ENCODE measurements at regions not wholly inside any gene's neighbourhood (a gene's known extent, or its start where the extent isn't known, plus 50 kb on each side); places are given as distances from the start of the nearest gene placed in this dataset.

DNA sequence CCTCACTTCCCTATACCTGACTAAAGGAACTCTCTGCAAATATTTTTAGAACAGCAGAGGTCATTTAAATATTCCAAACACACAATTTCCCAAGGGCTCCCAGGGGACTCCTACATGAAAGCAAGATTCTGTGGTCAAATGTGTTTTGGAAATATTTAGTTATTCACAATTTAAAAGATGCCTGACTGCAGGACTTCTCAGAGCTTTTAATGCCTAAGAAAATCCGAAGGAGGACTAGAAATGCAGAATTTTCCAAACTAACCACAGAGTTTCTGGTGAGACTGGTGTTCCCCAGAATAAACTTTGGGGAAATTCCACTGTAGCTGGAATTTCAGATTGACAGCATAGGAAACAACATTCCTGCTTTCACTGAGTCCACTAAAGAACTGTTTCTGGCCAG lies 84.8 kb upstream of the MAP1LC3B2 start:
- Histone ChIP-seq H3T11ph (ENCODE audit: low read length) (no peak overlapping the region), H4K5ac (ENCODE audit: insufficient read length, low read depth, low read length) (no peak overlapping the region), H3K9ac (ENCODE audit: extremely low read depth, insufficient read length, low read length) (no peak overlapping the region), H3K27ac (ENCODE audit: insufficient read length, low read depth, low read length) (no peak overlapping the region), H4K8ac (replicated peaks; ENCODE audit: insufficient read length, low read depth, low read length) (no peak overlapping the region), H2AFZ (ENCODE audit: low read length) (no peak overlapping the region), H4K91ac (ENCODE audit: insufficient read length, low read depth, low read length) (no peak overlapping the region), H3K18ac (ENCODE audit: insufficient read length, low read depth, low read length) (no peak overlapping the region), H3K27me3 (ENCODE audit: insufficient read depth, low read length) (no peaks in the 10 kb centered on the region), H2BK120ac (ENCODE audit: low read depth, low read length, poor library complexity, severe bottlenecking) (no peak overlapping the region), H3K4me1 (ENCODE audit: insufficient read depth, low read length) (no peaks in the 10 kb centered on the region), H2BK5ac (ENCODE audit: insufficient read length, low read length) (no peak overlapping the region), H4K20me1 (ENCODE audit: control insufficient read depth, insufficient read depth, insufficient read length) (no peaks in the 10 kb centered on the region), H3K14ac (ENCODE audit: insufficient read depth, low read length) (no peak overlapping the region), H3K4ac (ENCODE audit: low read depth, low read length) (no peak overlapping the region), H2BK12ac (ENCODE audit: insufficient read length, low read depth, low read length) (no peak overlapping the region), H3K23ac (ENCODE audit: insufficient read length, low read depth, low read length) (no peak overlapping the region), H3K23me2 (ENCODE audit: insufficient read length, low read depth, low read length, poor library complexity, severe bottlenecking) (no peaks in the 10 kb centered on the region), H3K79me1 (ENCODE audit: insufficient read depth, low read depth, low read length, poor library complexity, severe bottlenecking) (no peaks in the 10 kb centered on the region), H2BK15ac (ENCODE audit: low read depth, low read length) (no peak overlapping the region), H3K79me2 (ENCODE audit: insufficient read depth, low read length) (no peaks in the 10 kb centered on the region), H2BK20ac (ENCODE audit: low read depth, low read length, poor library complexity, severe bottlenecking) (no peak overlapping the region), H3K4me2 (ENCODE audit: insufficient read depth, insufficient read length, low read length) (no peak overlapping the region), H3K9me3 (ENCODE audit: control insufficient read depth, low read depth, low read length) (peaks cover 16% of the 10 kb centered on the region), H3K56ac (ENCODE audit: insufficient read length, low read depth, low read length) (no peak overlapping the region), H2AK5ac (ENCODE audit: insufficient read length, low read length) (no peak overlapping the region)
- no peak for DNase-seq
- Mint-ChIP-seq H3K4me3 (no peak overlapping the region), H3K27me3 (ENCODE audit: low read depth) (peaks cover 3% of the 10 kb centered on the region), H3K9me3 (peaks cover 19 to 23% of the 10 kb centered on the region in 2 experiments; a peak in 4 of 5 replicates), H3K4me1 (no peaks in the 10 kb centered on the region), H3K27ac (no peak overlapping the region), H3K36me3 (ENCODE audit: insufficient read depth in 1 of 3, low read depth in 3 of 3) (peaks cover 7 to 15% (median 10%) of the 10 kb centered on the region in 3 experiments)
- WGBS (ENCODE audit: extremely low coverage, insufficient read length, low lambda C conversion rate), result no CpG with 5 or more reads among the region's 1 CpG
- TF ChIP-seq, protein P1, sequence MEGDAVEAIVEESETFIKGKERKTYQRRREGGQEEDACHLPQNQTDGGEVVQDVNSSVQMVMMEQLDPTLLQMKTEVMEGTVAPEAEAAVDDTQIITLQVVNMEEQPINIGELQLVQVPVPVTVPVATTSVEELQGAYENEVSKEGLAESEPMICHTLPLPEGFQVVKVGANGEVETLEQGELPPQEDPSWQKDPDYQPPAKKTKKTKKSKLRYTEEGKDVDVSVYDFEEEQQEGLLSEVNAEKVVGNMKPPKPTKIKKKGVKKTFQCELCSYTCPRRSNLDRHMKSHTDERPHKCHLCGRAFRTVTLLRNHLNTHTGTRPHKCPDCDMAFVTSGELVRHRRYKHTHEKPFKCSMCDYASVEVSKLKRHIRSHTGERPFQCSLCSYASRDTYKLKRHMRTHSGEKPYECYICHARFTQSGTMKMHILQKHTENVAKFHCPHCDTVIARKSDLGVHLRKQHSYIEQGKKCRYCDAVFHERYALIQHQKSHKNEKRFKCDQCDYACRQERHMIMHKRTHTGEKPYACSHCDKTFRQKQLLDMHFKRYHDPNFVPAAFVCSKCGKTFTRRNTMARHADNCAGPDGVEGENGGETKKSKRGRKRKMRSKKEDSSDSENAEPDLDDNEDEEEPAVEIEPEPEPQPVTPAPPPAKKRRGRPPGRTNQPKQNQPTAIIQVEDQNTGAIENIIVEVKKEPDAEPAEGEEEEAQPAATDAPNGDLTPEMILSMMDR (conservative IDR thresholded peaks at IDR 0.05), result no peak
